Suppressor macrophage treated with lipopolysaccharide for 1 hour (primary cell): ENCODE measurements at regions not wholly inside any gene's neighbourhood (a gene's known extent, or its start where the extent isn't known, plus 50 kb on each side); places are given as distances from the start of the nearest gene placed in this dataset.
A peak's percentile ranks its signal among the peaks of the same experiment; 100 is the strongest.
"Not testable (repeated sequence)": the region's sequence is repeated elsewhere in the genome, so short reads cannot be mapped to it uniquely, and the experiment has no call there.

Source experiments
- DNase-seq, 3 donors: peaks; one replicate each; pipeline ENCODE4 v3.0.0-alpha.2; 2020 to 2022

DNA sequence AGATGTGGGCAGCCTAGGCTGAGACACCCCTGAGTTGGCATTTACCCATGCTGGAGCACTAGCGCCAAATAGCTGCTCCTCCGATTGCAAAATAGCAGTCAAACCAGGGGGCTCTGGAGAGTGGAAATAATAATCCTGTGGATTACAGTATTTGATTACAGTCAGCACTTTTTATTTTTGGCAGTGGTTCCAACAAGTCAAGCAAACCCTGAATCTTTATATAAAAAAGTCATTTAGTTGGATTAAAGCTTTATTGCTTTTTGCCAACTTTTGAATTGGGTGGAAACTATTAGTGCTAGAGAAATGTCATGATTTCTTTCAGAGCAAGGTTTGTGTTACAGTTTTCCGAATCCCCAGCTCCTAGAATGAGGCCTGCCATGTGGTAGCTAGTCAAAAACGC lies 99.3 kb upstream of the FAM20A start:
- DNase-seq: no peak

GRCh38 chr17:68699936-68700335 lies 98.8 kb upstream of the FAM20A start:
- no peak for DNase-seq

- DNase-seq: peak; percentile 83 to 92 (median 89)
Observed at GRCh38 chr17:68698746-68699145, 97.6 kb upstream of the FAM20A start.

GRCh38 chr17:68697850-68698361 lies 96.7 kb upstream of the FAM20A start:
- DNase-seq: peak; percentile 67 to 83 (median 81)

- DNase-seq: no peak
Observed at GRCh38 chr17:68695659-68696058, 94.5 kb upstream of the FAM20A start.

DNA sequence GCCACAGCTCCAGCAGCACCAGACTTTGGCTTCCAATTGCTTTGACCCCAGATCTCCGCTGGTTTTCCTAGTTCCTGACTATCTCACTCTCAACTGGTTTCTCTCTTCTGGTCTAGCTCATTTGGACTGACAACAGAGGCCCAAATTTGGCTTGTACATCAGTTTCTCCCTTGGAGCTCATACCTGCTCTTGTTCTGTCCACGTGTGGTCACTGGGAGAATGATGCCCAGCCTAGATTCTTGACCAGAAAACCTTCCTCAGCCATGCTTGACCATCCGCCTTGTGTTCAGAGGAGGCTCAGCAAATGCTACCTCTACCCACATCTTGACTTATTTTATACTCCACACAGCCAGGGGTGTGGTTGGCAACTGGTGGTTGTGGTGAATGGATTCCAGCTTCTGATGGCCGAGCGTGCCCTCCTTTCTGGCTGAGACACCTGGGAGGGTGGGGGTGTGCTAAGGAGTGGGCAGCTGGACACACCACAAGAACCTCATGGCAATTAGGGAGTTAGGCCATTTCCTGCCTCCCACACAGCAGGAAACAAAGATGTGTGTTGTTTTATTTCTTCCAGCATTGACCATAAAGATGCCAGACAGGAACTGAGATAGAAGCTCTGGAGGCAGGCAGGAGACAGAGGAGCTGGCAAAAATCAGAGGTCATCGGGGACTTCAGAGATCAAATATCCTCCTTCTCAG lies 93.8 kb upstream of the FAM20A start:
- DNase-seq: peak in 1 of 3 donors; percentile 25

GRCh38 chr17:68693896-68694295 lies 92.7 kb upstream of the FAM20A start:
- DNase-seq: no peak

DNA sequence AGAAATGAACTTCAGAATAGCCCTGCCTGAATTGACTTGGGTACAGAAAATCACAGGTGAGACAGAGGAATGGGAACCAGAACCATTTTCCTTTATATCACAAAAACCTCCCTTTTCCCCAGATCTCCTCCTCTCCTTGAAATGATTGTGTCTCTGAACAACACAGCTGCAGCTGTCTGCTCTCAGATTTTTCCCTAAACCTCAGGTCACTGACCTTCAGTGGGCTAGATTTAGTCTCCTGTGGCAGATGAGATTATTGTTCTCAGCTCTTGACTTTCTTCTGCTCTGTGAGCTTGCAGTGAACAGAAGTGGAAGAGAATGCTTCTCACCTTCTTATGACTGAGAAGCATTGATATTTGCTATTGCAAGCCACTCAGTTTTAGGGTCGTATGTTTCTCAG lies 92.3 kb upstream of the FAM20A start:
- DNase-seq: no peak

- no peak for DNase-seq
Observed at GRCh38 chr17:68686108-68686988, 85.2 kb upstream of the FAM20A start.

GRCh38 chr17:68684949-68685357 lies 83.8 kb upstream of the FAM20A start:
- peak; percentile 43 to 78 (median 57) for DNase-seq

GRCh38 chr17:68682903-68683302 lies 81.7 kb upstream of the FAM20A start:
- no peak for DNase-seq

DNA sequence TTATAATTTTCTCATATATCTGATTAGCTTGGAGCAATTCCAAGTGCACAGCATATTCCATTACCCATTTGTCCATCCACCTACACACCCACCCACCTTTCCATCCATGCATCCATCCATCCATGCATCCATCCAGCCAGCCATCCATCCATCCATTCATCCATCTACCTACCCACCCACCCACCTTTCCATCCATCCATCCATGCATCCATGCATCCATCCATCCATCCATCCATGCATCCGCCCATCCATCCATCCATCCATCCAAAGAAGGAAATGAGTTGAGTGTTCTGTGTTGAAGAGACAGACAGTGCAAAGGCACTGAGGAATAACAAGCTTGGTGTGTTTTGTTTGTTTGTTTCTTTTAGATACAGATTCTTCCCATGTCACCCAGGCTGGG lies 78.7 kb upstream of the FAM20A start:
- DNase-seq: no peak

GRCh38 chr17:68676856-68677255 lies 75.7 kb upstream of the FAM20A start:
- DNase-seq: no peak

DNA sequence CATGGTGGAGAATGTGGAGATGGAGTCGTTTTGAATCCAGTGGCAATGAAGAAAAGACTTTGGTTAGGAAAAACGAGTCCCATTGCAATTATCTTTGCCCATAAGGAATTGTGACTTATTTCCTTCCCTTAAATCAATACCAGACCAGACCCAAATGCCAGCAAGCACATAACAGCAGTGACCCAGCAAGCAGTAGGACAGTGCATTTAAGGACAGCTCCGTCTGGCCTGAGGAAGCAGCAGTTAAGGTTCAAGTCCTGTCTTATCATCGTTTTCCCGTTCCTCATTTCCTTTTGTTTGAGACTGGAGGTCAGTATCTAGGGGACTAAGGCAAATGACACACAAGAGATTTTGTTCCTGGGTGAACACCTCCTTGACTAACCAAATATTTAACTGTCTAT lies 74.6 kb upstream of the FAM20A start:
- no peak for DNase-seq

DNA sequence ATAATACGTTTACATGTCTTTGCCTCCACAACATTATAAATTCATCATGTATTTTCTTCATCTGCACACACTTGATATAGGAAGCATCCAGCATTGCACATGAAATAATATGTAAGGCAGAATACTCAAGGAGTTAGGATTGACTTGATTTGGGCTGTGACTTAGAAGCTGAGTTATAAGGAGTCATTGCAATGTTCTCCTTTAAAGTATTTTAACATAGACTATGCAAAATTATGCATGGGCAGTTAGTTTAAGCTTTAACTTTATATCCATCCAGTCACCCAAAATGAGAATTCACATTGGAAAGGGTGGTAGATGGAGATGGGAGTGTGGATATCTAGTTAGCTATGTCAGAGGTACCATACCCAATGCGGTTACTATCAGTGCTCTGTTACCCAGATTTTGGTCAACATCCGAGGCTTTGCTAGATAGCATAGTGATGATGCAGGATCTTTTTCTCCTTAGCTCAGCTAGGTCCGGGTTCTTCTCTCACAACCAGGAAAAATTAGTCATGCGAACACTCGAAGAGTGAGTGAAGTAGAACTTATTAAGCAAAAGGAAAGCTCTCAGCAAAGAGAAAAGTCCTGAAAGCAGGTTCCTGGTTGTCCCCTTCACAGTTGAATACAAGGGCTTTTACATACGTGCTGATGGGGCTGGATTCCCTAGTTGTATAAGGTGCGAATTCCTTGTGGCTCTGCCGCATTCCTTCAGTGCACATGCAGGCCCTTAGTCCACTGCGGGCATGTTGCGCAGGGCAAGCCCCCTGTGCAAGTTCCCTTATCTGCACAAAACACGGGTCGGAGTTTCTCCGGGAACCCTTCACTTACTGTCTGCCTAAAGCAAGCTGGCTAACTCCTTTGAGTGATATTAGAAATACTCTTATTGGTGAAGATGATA lies 73.1 kb upstream of the FAM20A start:
- no peak for DNase-seq

- no peak for DNase-seq
Observed at GRCh38 chr17:68670967-68671693, 70.0 kb upstream of the FAM20A start.

GRCh38 chr17:68666438-68666837 lies 65.3 kb upstream of the FAM20A start:
- DNase-seq: not testable (repeated sequence)

DNA sequence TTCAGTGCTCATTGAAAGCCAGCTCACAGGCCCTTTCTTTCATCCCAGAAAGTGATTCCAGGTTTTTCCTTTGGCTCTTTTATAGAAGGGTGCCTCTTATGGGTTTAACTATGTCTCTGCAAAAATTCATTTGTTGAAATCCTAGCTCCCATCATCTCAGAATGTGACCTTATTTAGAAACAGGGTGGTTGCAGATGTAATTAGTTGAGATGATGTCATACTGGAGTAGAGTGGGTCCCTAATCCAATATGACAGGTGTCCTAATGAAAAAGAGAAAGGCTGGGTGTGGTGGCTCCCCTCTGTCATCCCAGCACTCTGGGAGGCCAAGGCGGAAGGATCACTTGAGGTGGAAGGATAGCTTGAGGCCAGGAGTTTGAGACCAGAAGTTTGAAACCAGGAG lies 64.2 kb upstream of the FAM20A start:
- no peak for DNase-seq

- no peak for DNase-seq
Observed at GRCh38 chr17:68662479-68662878, 61.3 kb upstream of the FAM20A start.

DNA sequence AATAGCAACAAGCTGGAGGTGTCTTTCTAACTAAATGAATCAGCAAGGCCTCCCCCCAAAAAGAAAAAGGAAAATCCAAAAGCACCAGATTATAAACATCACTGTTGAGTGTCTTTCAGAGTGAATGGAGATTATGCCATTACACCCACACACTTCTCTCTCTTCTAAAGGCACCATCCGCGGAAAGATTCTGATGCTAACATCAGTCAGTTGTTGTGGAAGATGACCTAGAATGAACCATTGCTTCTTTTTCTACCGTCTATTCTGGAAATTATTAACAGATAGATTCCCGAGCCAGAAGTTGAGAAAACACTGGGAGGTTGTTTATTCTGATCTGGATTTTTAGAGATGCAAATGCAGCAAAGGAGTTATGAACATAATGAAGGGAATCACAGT lies 60.9 kb upstream of the FAM20A start:
- no peak for DNase-seq

DNA sequence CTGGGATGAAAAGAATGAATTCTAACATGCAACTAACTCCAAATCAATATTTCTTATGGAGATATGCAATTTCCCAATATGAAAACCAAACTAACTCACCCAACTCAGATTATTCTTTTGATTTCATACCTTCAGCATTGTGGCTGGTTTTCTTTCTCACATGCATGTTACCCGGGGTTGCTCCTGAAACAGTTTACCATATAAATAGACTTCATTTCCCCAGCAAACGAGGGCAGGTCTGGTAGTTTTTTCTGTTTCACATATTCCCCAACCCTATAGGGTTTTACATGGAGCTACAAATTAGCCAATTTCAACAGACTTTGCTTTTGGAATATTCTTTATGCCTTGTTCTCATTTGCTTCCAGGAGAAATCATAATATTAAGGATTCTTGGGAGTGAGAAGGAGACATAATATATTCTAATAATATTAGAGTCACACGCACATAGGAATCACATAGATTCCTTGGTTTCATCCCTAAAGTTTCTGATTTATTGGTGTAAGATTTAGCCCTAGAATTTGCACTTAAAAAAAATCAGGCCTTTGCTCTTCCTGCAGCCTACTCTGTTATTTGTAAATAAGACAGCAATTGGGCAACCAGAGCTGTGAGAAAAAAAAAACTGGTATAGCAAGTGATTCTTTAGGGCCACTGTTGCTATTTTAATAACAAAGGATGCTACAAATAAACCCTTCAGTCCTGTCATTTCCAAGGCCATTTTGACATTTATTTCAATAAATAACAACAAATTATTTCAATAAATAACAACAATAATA lies 60.3 kb upstream of the FAM20A start:
- DNase-seq: no peak
